ENCODE measurements at regions not wholly inside any gene's neighbourhood (a gene's known extent, or its start where the extent isn't known, plus 50 kb on each side); places are given as distances from the start of the nearest gene placed in this dataset.

- TF ChIP-seq CTCF (conservative IDR thresholded peaks at IDR 0.05; ENCODE audit: low read depth, low read length) = no peak
- no peak for TF ChIP-seq EZH2 (IDR thresholded peaks at IDR 0.05; ENCODE audit: borderline replicate concordance, low read depth, low read length, poor library complexity, severe bottlenecking)
Observed at GRCh38 chr4:72993876-72994275, 75.6 kb downstream of the COX18 start.
